ENCODE measurements at regions not wholly inside any gene's neighbourhood (a gene's known extent, or its start where the extent isn't known, plus 50 kb on each side); places are given as distances from the start of the nearest gene placed in this dataset.

DNA sequence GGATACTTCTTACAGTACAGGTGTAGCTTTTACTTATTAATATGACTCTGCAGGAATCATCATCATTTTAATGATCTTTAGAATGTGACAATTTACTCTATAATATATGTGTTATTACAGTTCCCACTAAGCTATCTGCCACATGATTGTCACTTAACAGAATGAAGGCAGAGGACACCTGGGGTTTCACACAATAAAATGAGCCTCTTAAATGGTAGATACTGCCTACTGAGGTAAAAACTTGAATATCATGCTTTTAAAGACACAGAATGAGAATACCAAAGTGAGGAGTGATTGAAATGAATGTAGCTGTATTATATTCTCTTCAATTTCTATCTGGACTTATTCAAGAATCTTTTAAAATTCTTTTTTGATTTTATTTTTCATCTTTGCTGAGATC lies 1255.3 kb upstream of the LRRN3 start:
- TF ChIP-seq EZH2 (IDR thresholded peaks at IDR 0.05; ENCODE audit: insufficient read depth, poor library complexity, severe bottlenecking) (no peak), EZH2phosphoT487 (IDR thresholded peaks at IDR 0.05; ENCODE audit: insufficient read depth, low read depth) (no peak)
